NCI-H2029 (cell line): ENCODE measurements at regions not wholly inside any gene's neighbourhood (a gene's known extent, or its start where the extent isn't known, plus 50 kb on each side); places are given as distances from the start of the nearest gene placed in this dataset.

ENCODE experiments used
- DNase-seq: peaks from one replicate; lab custom pipeline; 2025; lab: John Stamatoyannopoulos, UW

GRCh38 chr16:6377956-6378355 lies 954.7 kb upstream of the RBFOX1 start:
- no peak for DNase-seq

GRCh38 chr16:6375465-6376075 lies 957.1 kb upstream of the RBFOX1 start:
- no peak for DNase-seq

GRCh38 chr16:6374821-6375220 lies 957.8 kb upstream of the RBFOX1 start:
- peak; percentile 25 for DNase-seq

- no peak for DNase-seq
Observed at GRCh38 chr16:6364846-6365245, 967.8 kb upstream of the RBFOX1 start.

- no peak for DNase-seq
Observed at GRCh38 chr16:6363896-6364607, 968.6 kb upstream of the RBFOX1 start.

- DNase-seq, result no peak
Observed at GRCh38 chr16:6363396-6363795, 969.2 kb upstream of the RBFOX1 start.

GRCh38 chr16:6362321-6362720 lies 970.3 kb upstream of the RBFOX1 start:
- DNase-seq, result no peak

GRCh38 chr16:6360641-6361040 lies 972.0 kb upstream of the RBFOX1 start:
- DNase-seq, result no peak

- DNase-seq, result no peak
Observed at GRCh38 chr16:6356911-6357310, 975.7 kb upstream of the RBFOX1 start.

GRCh38 chr16:6349725-6350124 lies 982.9 kb upstream of the RBFOX1 start:
- DNase-seq, result no peak

- no peak for DNase-seq
Observed at GRCh38 chr16:6345090-6345489, 987.6 kb upstream of the RBFOX1 start.

GRCh38 chr16:6343157-6343556 lies 989.5 kb upstream of the RBFOX1 start:
- no peak for DNase-seq

- DNase-seq, result no peak
Observed at GRCh38 chr16:6341981-6342380, 990.7 kb upstream of the RBFOX1 start.

GRCh38 chr16:6335072-6335471 lies 997.6 kb upstream of the RBFOX1 start:
- DNase-seq, result no peak

GRCh38 chr16:6331770-6332169 lies 1000.9 kb upstream of the RBFOX1 start:
- no peak for DNase-seq

GRCh38 chr16:6317934-6318333 lies 1014.7 kb upstream of the RBFOX1 start:
- no peak for DNase-seq

- DNase-seq, result no peak
Observed at GRCh38 chr16:6309271-6309670, 1023.4 kb upstream of the RBFOX1 start.

- no peak for DNase-seq
Observed at GRCh38 chr16:6308176-6308575, 1024.5 kb upstream of the RBFOX1 start.

GRCh38 chr16:6300523-6300922 lies 1032.1 kb upstream of the RBFOX1 start:
- no peak for DNase-seq

GRCh38 chr16:6297666-6298410 lies 1034.8 kb upstream of the RBFOX1 start:
- no peak for DNase-seq

- no peak for DNase-seq
Observed at GRCh38 chr16:6286176-6286575, 1046.5 kb upstream of the RBFOX1 start.

- no peak for DNase-seq
Observed at GRCh38 chr16:6284731-6285130, 1047.9 kb upstream of the RBFOX1 start.

- DNase-seq, result no peak
Observed at GRCh38 chr16:6281994-6282393, 1050.7 kb upstream of the RBFOX1 start.
